GM23248 (cell line): ENCODE measurements at regions not wholly inside any gene's neighbourhood (a gene's known extent, or its start where the extent isn't known, plus 50 kb on each side); places are given as distances from the start of the nearest gene placed in this dataset.

Source experiments
- DNase-seq: peaks from one replicate; pipeline ENCODE4 v3.0.0-alpha.2; 2015
- H2AFZ ChIP-seq: fragments of 200-600 bp; sonication (generic); 2 replicates; pipeline ENCODE4 v1.6.1; 2016; ENCODE audit warnings: antibody characterized with exemption
- H3F3A ChIP-seq: fragments of 200-600 bp; sonication (generic); 2 replicates; pipeline ENCODE4 v1.6.1; 2016; ENCODE audit warnings: mild to moderate bottlenecking, antibody characterized with exemption, mixed run types; ENCODE audit not compliant: insufficient read depth
- H3K27ac ChIP-seq: fragments of 200-600 bp; sonication (generic); 2 replicates; pipeline ENCODE4 v1.5.1; 2016; ENCODE audit warnings: mild to moderate bottlenecking
- H3K27me3 ChIP-seq: fragments of 200-600 bp; sonication (generic); replicated peaks from 2 replicates; pipeline ENCODE4 v1.6.1; 2016; ENCODE audit warnings: mild to moderate bottlenecking; ENCODE audit not compliant: insufficient read depth
- H3K36me3 ChIP-seq: fragments of 200-600 bp; sonication (generic); 2 replicates; pipeline ENCODE4 v1.6.1; 2016; ENCODE audit warnings: low read depth, mild to moderate bottlenecking
- H3K4me1 ChIP-seq: fragments of 200-600 bp; sonication (generic); 2 replicates; pipeline ENCODE4 v1.6.1; 2016; ENCODE audit warnings: mild to moderate bottlenecking; ENCODE audit not compliant: insufficient read depth
- H3K4me2 ChIP-seq: fragments of 200-600 bp; sonication (generic); one replicate; pipeline ENCODE4 v1.6.1; 2016; ENCODE audit warnings: mild to moderate bottlenecking; ENCODE audit not compliant: unreplicated experiment
- H3K4me3 ChIP-seq: fragments of 200-600 bp; sonication (generic); 2 replicates; pipeline ENCODE4 v1.5.1; 2016; ENCODE audit warnings: mild to moderate bottlenecking
- H3K79me2 ChIP-seq: fragments of 200-600 bp; sonication (generic); 2 replicates; pipeline ENCODE4 v1.6.1; 2016; ENCODE audit warnings: mild to moderate bottlenecking; ENCODE audit not compliant: insufficient read depth
- H3K9ac ChIP-seq: fragments of 200-600 bp; sonication (generic); 2 replicates; pipeline ENCODE4 v1.6.1; 2016; ENCODE audit warnings: mild to moderate bottlenecking
- H3K9me2 ChIP-seq: fragments of 200-600 bp; sonication (generic); 2 replicates; pipeline ENCODE4 v1.6.1; 2016; ENCODE audit warnings: mixed run types, mild to moderate bottlenecking, moderate library complexity; ENCODE audit not compliant: insufficient read depth
- H3K9me3 ChIP-seq: fragments of 200-600 bp; sonication (generic); one replicate; pipeline ENCODE4 v1.6.1; 2017; ENCODE audit warnings: low read depth
- H4K20me1 ChIP-seq: fragments of 200-600 bp; sonication (generic); 2 replicates; pipeline ENCODE4 v1.6.0; 2016; ENCODE audit not compliant: insufficient read depth
- EZH2 ChIP-seq: fragments of 200-600 bp; sonication (generic); IDR thresholded peaks from 2 replicates; pipeline ENCODE4 v1.6.1; 2018; ENCODE audit warnings: antibody characterized with exemption, mild to moderate bottlenecking; ENCODE audit not compliant: insufficient read depth, poor library complexity, severe bottlenecking
- EZH2phosphoT487 ChIP-seq: fragments of 200-600 bp; sonication (generic); IDR thresholded peaks from 2 replicates; pipeline ENCODE4 v1.6.1; 2018; ENCODE audit warnings: antibody characterized with exemption, moderate library complexity, mild to moderate bottlenecking, low read depth; ENCODE audit not compliant: insufficient read depth
- WGBS, 2 experiments: methylation state at CpG; one replicate each; pipeline ENCODE4 v1.1.6; 2015 to 2017; ENCODE audit warnings: low lambda C conversion rate in 2 of 2, low coverage in 1 of 2; ENCODE audit errors: missing lambda C conversion rate in 2 of 2; 5-methylcytosine and 5-hydroxymethylcytosine counted together
- in situ Hi-C: fragments of 300-500 bp; cut with MboI; formaldehyde crosslinking; loops from 2 replicates; pipeline ENCODE4 v1.15.0; 2020

GRCh38 chr16:80062361-80063030, 462.0 kb upstream of the MAF start:
- TF ChIP-seq EZH2 (no peak), EZH2phosphoT487 (no peak)
- no peaks in the 10 kb centered on the region for H3K4me1 ChIP-seq
- in situ Hi-C loops = no loop called here
- no peak overlapping the region for H2AFZ ChIP-seq
- H3K27me3 ChIP-seq = peaks cover 4% of the 10 kb centered on the region
- no peaks in the 10 kb centered on the region for H3K79me2 ChIP-seq
- H3K9me3 ChIP-seq = no peaks in the 10 kb centered on the region
- H3K4me2 ChIP-seq = no peak overlapping the region
- no peaks in the 10 kb centered on the region for H4K20me1 ChIP-seq
- no peaks in the 10 kb centered on the region for H3F3A ChIP-seq
- DNase-seq = no peak
- H3K4me3 ChIP-seq = no peak overlapping the region
- 71 to 79% methylated on average over 11 to 12 of the region's 12 CpGs for WGBS, 2 experiments
- H3K9me2 ChIP-seq = no peaks in the 10 kb centered on the region
- H3K27ac ChIP-seq = no peak overlapping the region
- no peaks in the 10 kb centered on the region for H3K36me3 ChIP-seq
- H3K9ac ChIP-seq = no peak overlapping the region

- Histone ChIP-seq H4K20me1 (no peaks in the 10 kb centered on the region), H3K79me2 (no peaks in the 10 kb centered on the region), H3K9ac (no peak overlapping the region), H3K4me2 (no peak overlapping the region), H3K27me3 (peaks cover 4% of the 10 kb centered on the region), H3K4me3 (no peak overlapping the region), H2AFZ (no peak overlapping the region), H3K27ac (no peak overlapping the region), H3K9me2 (no peaks in the 10 kb centered on the region), H3K9me3 (no peaks in the 10 kb centered on the region), H3K36me3 (no peaks in the 10 kb centered on the region), H3K4me1 (no peaks in the 10 kb centered on the region), H3F3A (no peaks in the 10 kb centered on the region)
- WGBS, 2 experiments = 50 to 61% methylated on average over 3 of the region's 3 CpGs
- TF ChIP-seq EZH2phosphoT487 (no peak), EZH2 (no peak)
- DNase-seq = no peak
- in situ Hi-C loops = no loop called here
Measured at GRCh38 chr16:80060470-80060869, 459.9 kb upstream of the MAF start.

GRCh38 chr16:80059836-80060235, 459.3 kb upstream of the MAF start:
- Histone ChIP-seq H3K27me3 (peaks cover 4% of the 10 kb centered on the region), H3K9me2 (no peaks in the 10 kb centered on the region), H3K79me2 (no peaks in the 10 kb centered on the region), H2AFZ (no peak overlapping the region), H4K20me1 (no peaks in the 10 kb centered on the region), H3K4me2 (no peak overlapping the region), H3K4me3 (no peak overlapping the region), H3K4me1 (no peaks in the 10 kb centered on the region), H3K36me3 (no peaks in the 10 kb centered on the region), H3K9ac (no peak overlapping the region), H3K9me3 (no peaks in the 10 kb centered on the region), H3F3A (no peaks in the 10 kb centered on the region), H3K27ac (no peak overlapping the region)
- WGBS, 2 experiments = 13 to 18% methylated on average over 3 of the region's 3 CpGs
- TF ChIP-seq EZH2 (no peak), EZH2phosphoT487 (no peak)
- in situ Hi-C loops = no loop called here
- no peak for DNase-seq

DNA sequence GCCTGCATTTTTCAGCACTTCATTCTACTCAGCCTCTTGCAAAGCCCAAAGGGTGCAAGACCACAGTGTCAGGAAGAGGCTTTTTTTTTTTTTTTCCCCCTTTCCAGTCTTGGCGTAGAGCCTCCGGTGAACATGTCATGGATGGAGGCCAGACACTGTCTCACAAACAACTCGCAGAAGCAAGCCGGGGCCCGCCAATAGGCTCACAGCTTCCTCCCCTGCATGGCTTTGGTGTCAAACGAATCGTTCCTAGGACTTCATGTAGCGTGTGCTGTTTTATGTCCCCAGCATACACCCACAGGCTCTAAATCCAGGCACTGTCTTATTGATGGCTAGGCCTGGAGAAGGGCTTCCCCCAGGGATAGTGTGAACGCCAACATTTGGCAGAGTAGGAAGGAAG, 457.7 kb upstream of the MAF start:
- no peak overlapping the region for H3K27ac ChIP-seq
- no peak overlapping the region for H3K9ac ChIP-seq
- no peak for TF ChIP-seq EZH2phosphoT487
- no peak for TF ChIP-seq EZH2
- no peak for DNase-seq
- H3K4me3 ChIP-seq = no peak overlapping the region
- no peak overlapping the region for H2AFZ ChIP-seq
- no peak overlapping the region for H3K4me2 ChIP-seq
- H3F3A ChIP-seq = no peaks in the 10 kb centered on the region
- no peaks in the 10 kb centered on the region for H3K36me3 ChIP-seq
- peaks cover 4% of the 10 kb centered on the region for H3K27me3 ChIP-seq
- no peaks in the 10 kb centered on the region for H3K4me1 ChIP-seq
- no peaks in the 10 kb centered on the region for H3K9me3 ChIP-seq
- H3K9me2 ChIP-seq = no peaks in the 10 kb centered on the region
- H4K20me1 ChIP-seq = no peaks in the 10 kb centered on the region
- no peaks in the 10 kb centered on the region for H3K79me2 ChIP-seq
- WGBS, 2 experiments = 15 to 20% methylated on average over 9 of the region's 9 CpGs
- in situ Hi-C loops = no loop called here

GRCh38 chr16:80056324-80056723, 455.8 kb upstream of the MAF start:
- Histone ChIP-seq H3K9me2 (no peaks in the 10 kb centered on the region), H3K9ac (no peak overlapping the region), H2AFZ (no peak overlapping the region), H4K20me1 (no peaks in the 10 kb centered on the region), H3K4me1 (no peaks in the 10 kb centered on the region), H3K9me3 (no peaks in the 10 kb centered on the region), H3K36me3 (no peaks in the 10 kb centered on the region), H3K27me3 (peaks cover 4% of the 10 kb centered on the region), H3F3A (no peaks in the 10 kb centered on the region), H3K27ac (0 out of 2 replicates have a peak overlapping the region, but pooled peaks have one; percentile 15), H3K4me3 (no peak overlapping the region), H3K4me2 (no peak overlapping the region), H3K79me2 (no peaks in the 10 kb centered on the region)
- DNase-seq = peak; percentile 76
- in situ Hi-C loops = no loop called here
- WGBS, 2 experiments = 3 to 11% methylated on average over 4 of the region's 4 CpGs
- TF ChIP-seq EZH2 = no peak
- no peak for TF ChIP-seq EZH2phosphoT487
